H9 (cell line): ENCODE measurements at regions not wholly inside any gene's neighbourhood (a gene's known extent, or its start where the extent isn't known, plus 50 kb on each side); places are given as distances from the start of the nearest gene placed in this dataset.

ENCODE experiments used
- DNase-seq: peaks from one replicate; pipeline ENCODE4 v3.0.0-alpha.2; 2017
- H2AFZ ChIP-seq: one replicate; pipeline ENCODE4 v1.6.1; 2013; ENCODE audit warnings: mild to moderate bottlenecking, low read length, control low read depth, moderate library complexity
- H2AK5ac ChIP-seq: 2 replicates; pipeline ENCODE4 v1.6.1; 2013; ENCODE audit warnings: low read length, control low read depth, mixed read lengths; ENCODE audit not compliant: insufficient read length
- H2BK120ac ChIP-seq: one replicate; pipeline ENCODE4 v1.6.1; 2013; ENCODE audit warnings: low read depth, mild to moderate bottlenecking, low read length, control low read depth, inconsistent platforms; ENCODE audit not compliant: poor library complexity, severe bottlenecking
- H2BK12ac ChIP-seq: 2 replicates; pipeline ENCODE4 v1.6.1; 2013; ENCODE audit warnings: low read length, control low read depth, mixed read lengths, low read depth; ENCODE audit not compliant: insufficient read length
- H2BK15ac ChIP-seq: 2 replicates; pipeline ENCODE4 v1.6.1; 2013; ENCODE audit warnings: low read depth, low read length, control low read depth
- H2BK20ac ChIP-seq: one replicate; pipeline ENCODE4 v1.6.1; 2013; ENCODE audit warnings: low read depth, mild to moderate bottlenecking, low read length, control low read depth, inconsistent platforms; ENCODE audit not compliant: poor library complexity, severe bottlenecking
- H2BK5ac ChIP-seq: 2 replicates; pipeline ENCODE4 v1.6.1; 2013; ENCODE audit warnings: low read length, control low read depth, mixed read lengths; ENCODE audit not compliant: insufficient read length
- H3K14ac ChIP-seq: 2 replicates; pipeline ENCODE4 v1.6.1; 2013; ENCODE audit warnings: low read length, control low read depth; ENCODE audit not compliant: insufficient read depth
- H3K18ac ChIP-seq: 2 replicates; pipeline ENCODE4 v1.6.1; 2013; ENCODE audit warnings: low read depth, mild to moderate bottlenecking, mixed read lengths, low read length, control low read depth; ENCODE audit not compliant: insufficient read length
- H3K23ac ChIP-seq: 2 replicates; pipeline ENCODE4 v1.6.1; 2013; ENCODE audit warnings: low read length, control low read depth, mixed read lengths, low read depth; ENCODE audit not compliant: insufficient read length
- H3K23me2 ChIP-seq: 2 replicates; pipeline ENCODE4 v1.6.1; 2013; ENCODE audit warnings: low read depth, mild to moderate bottlenecking, mixed read lengths, low read length, control low read depth; ENCODE audit not compliant: insufficient read length, poor library complexity, severe bottlenecking
- H3K27ac ChIP-seq: 2 replicates; pipeline ENCODE4 v1.5.1; 2013; ENCODE audit warnings: low read length, control low read depth, mixed read lengths, low read depth; ENCODE audit not compliant: insufficient read length
- H3K27me3 ChIP-seq: 2 replicates; pipeline ENCODE4 v1.6.1; 2013; ENCODE audit warnings: low read length, control low read depth, inconsistent platforms; ENCODE audit not compliant: insufficient read depth
- H3K4ac ChIP-seq: 2 replicates; pipeline ENCODE4 v1.6.1; 2013; ENCODE audit warnings: low read depth, mild to moderate bottlenecking, control low read depth, inconsistent platforms, low read length, moderate library complexity
- H3K4me1 ChIP-seq: 2 replicates; pipeline ENCODE4 v1.6.1; 2013; ENCODE audit warnings: low read length, control low read depth, inconsistent platforms; ENCODE audit not compliant: insufficient read depth
- H3K4me2 ChIP-seq: 2 replicates; pipeline ENCODE4 v1.6.1; 2013; ENCODE audit warnings: low read length, control low read depth, mixed read lengths; ENCODE audit not compliant: insufficient read length, insufficient read depth
- H3K56ac ChIP-seq: 2 replicates; pipeline ENCODE4 v1.6.1; 2013; ENCODE audit warnings: low read depth, mild to moderate bottlenecking, mixed read lengths, low read length, control low read depth; ENCODE audit not compliant: insufficient read length
- H3K79me1 ChIP-seq: 2 replicates; pipeline ENCODE4 v1.6.1; 2013; ENCODE audit warnings: low read depth, mild to moderate bottlenecking, moderate library complexity, low read length, control low read depth, inconsistent platforms; ENCODE audit not compliant: insufficient read depth, poor library complexity, severe bottlenecking
- H3K79me2 ChIP-seq: 2 replicates; pipeline ENCODE4 v1.6.1; 2013; ENCODE audit warnings: low read length, control low read depth, inconsistent platforms; ENCODE audit not compliant: insufficient read depth
- H3K9ac ChIP-seq: 2 replicates; pipeline ENCODE4 v1.6.1; 2013; ENCODE audit warnings: low read length, control low read depth, mixed read lengths; ENCODE audit not compliant: insufficient read length; ENCODE audit errors: extremely low read depth
- H3K9me3 ChIP-seq: one replicate; pipeline ENCODE4 v1.6.1; 2013; ENCODE audit warnings: low read depth, low read length, inconsistent platforms; ENCODE audit not compliant: control insufficient read depth
- H3T11ph ChIP-seq: one replicate; pipeline ENCODE4 v1.6.1; 2013; ENCODE audit warnings: mild to moderate bottlenecking, low read length, control low read depth, inconsistent platforms
- H4K20me1 ChIP-seq: one replicate; pipeline ENCODE4 v1.6.1; 2013; ENCODE audit not compliant: control insufficient read depth, insufficient read length, insufficient read depth
- H4K5ac ChIP-seq: 2 replicates; pipeline ENCODE4 v1.6.1; 2013; ENCODE audit warnings: low read depth, mild to moderate bottlenecking, mixed read lengths, low read length, control low read depth; ENCODE audit not compliant: insufficient read length
- H4K8ac ChIP-seq: replicated peaks from 2 replicates; pipeline ENCODE4 v1.6.1; 2013; ENCODE audit warnings: low read length, control low read depth, mixed read lengths, low read depth; ENCODE audit not compliant: insufficient read length
- H4K91ac ChIP-seq: 2 replicates; pipeline ENCODE4 v1.6.1; 2013; ENCODE audit warnings: low read depth, mild to moderate bottlenecking, moderate library complexity, mixed read lengths, low read length, control low read depth; ENCODE audit not compliant: insufficient read length
- H3K27ac Mint-ChIP-seq, 3 experiments: 2 replicates in 2 of 3; 3 replicates in 1 of 3; pipeline ENCODE4 v1.8.0; 2020 to 2021; ENCODE audit warnings: mixed read lengths in 3 of 3, mild to moderate bottlenecking in 1 of 3, moderate library complexity in 1 of 3
- H3K27me3 Mint-ChIP-seq: 2 replicates; pipeline ENCODE4 v1.8.0; 2021; ENCODE audit warnings: low read depth, mild to moderate bottlenecking, moderate library complexity, mixed read lengths
- H3K36me3 Mint-ChIP-seq, 3 experiments: 2 replicates in 2 of 3; 3 replicates in 1 of 3; pipeline ENCODE4 v1.8.0; 2020 to 2021; ENCODE audit warnings: low read depth in 3 of 3, mixed read lengths in 3 of 3; ENCODE audit not compliant: insufficient read depth in 1 of 3
- H3K4me1 Mint-ChIP-seq, 2 experiments: 2 replicates each; pipeline ENCODE4 v1.8.0; 2020; ENCODE audit warnings: mixed read lengths in 2 of 2
- H3K4me3 Mint-ChIP-seq, 2 experiments: 2 replicates in 1 of 2; 3 replicates in 1 of 2; pipeline ENCODE4 v1.8.0; 2020 to 2021; ENCODE audit warnings: mild to moderate bottlenecking in 2 of 2, mixed read lengths in 2 of 2, moderate library complexity in 1 of 2
- H3K9me3 Mint-ChIP-seq, 2 experiments: 2 replicates in 1 of 2; 3 replicates in 1 of 2; pipeline ENCODE4 v1.8.0; 2020; ENCODE audit warnings: mild to moderate bottlenecking in 2 of 2, mixed read lengths in 2 of 2, moderate library complexity in 1 of 2
- CTCF ChIP-seq: fragments of 200-600 bp; sonication (generic); conservative IDR thresholded peaks from 3 replicates; pipeline ENCODE4 v1.8.0; 2021; ENCODE audit warnings: antibody characterized with exemption, mild to moderate bottlenecking
- WGBS: extraction: QIAGEN DNeasy Blood & Tissue Kit; methylation state at CpG from one replicate; pipeline ENCODE4 v1.1.7; 2013; ENCODE audit warnings: missing lambda C conversion rate, low lambda C conversion rate, mixed read lengths; ENCODE audit not compliant: insufficient read length; ENCODE audit errors: extremely low coverage; 5-methylcytosine and 5-hydroxymethylcytosine counted together

GRCh38 chr7:23972057-23972456 is 262.0 kb downstream of the STK31 start:
- H3K9me3 Mint-ChIP-seq = no peaks in the 10 kb centered on the region; a peak in 1 of 5 replicates
- no peak overlapping the region for H3K18ac ChIP-seq
- no peak overlapping the region for H3K23ac ChIP-seq
- no peak for DNase-seq
- H3K4me1 ChIP-seq = peaks cover 8% of the 10 kb centered on the region; the same call in 1 of the 2 replicates
- no peak overlapping the region for H4K91ac ChIP-seq
- H3K4me2 ChIP-seq = no peak overlapping the region
- no peak overlapping the region for H2AFZ ChIP-seq
- WGBS = no CpG with 5 or more reads among the region's 3 CpGs
- H3K36me3 Mint-ChIP-seq = no peaks in the 10 kb centered on the region
- H3K9me3 ChIP-seq = no peaks in the 10 kb centered on the region
- H3K4me1 Mint-ChIP-seq = peaks cover 17 to 18% of the 10 kb centered on the region in 2 experiments
- no peak for TF ChIP-seq CTCF
- H3K27ac Mint-ChIP-seq = no peak overlapping the region
- no peak overlapping the region for H3K4ac ChIP-seq
- H3K56ac ChIP-seq = no peak overlapping the region
- H2AK5ac ChIP-seq = no peak overlapping the region
- no peak overlapping the region for H3K14ac ChIP-seq
- no peak overlapping the region for H4K8ac ChIP-seq
- no peaks in the 10 kb centered on the region for H3K27me3 Mint-ChIP-seq
- H2BK15ac ChIP-seq = no peak overlapping the region
- no peak overlapping the region for H3K4me3 Mint-ChIP-seq
- H3K9ac ChIP-seq = no peak overlapping the region
- no peak overlapping the region for H2BK20ac ChIP-seq
- H3K79me1 ChIP-seq = no peaks in the 10 kb centered on the region
- no peak overlapping the region for H3K27ac ChIP-seq
- no peak overlapping the region for H3T11ph ChIP-seq
- H2BK5ac ChIP-seq = no peak overlapping the region
- no peaks in the 10 kb centered on the region for H4K20me1 ChIP-seq
- H2BK12ac ChIP-seq = no peak overlapping the region
- H3K23me2 ChIP-seq = no peaks in the 10 kb centered on the region
- no peaks in the 10 kb centered on the region for H3K27me3 ChIP-seq
- H4K5ac ChIP-seq = no peak overlapping the region
- no peak overlapping the region for H2BK120ac ChIP-seq
- no peaks in the 10 kb centered on the region for H3K79me2 ChIP-seq
